GM19238 (cell line): ENCODE measurements at regions not wholly inside any gene's neighbourhood (a gene's known extent, or its start where the extent isn't known, plus 50 kb on each side); places are given as distances from the start of the nearest gene placed in this dataset.

Source experiments
- DNase-seq: peaks from one replicate; pipeline ENCODE4 v3.0.0; 2011; ENCODE audit warnings: low spot score; ENCODE audit not compliant: insufficient read length

- no peak for DNase-seq
Measured at GRCh38 chr3:103341078-103341606, 906.3 kb downstream of the ZPLD1 start.

DNA sequence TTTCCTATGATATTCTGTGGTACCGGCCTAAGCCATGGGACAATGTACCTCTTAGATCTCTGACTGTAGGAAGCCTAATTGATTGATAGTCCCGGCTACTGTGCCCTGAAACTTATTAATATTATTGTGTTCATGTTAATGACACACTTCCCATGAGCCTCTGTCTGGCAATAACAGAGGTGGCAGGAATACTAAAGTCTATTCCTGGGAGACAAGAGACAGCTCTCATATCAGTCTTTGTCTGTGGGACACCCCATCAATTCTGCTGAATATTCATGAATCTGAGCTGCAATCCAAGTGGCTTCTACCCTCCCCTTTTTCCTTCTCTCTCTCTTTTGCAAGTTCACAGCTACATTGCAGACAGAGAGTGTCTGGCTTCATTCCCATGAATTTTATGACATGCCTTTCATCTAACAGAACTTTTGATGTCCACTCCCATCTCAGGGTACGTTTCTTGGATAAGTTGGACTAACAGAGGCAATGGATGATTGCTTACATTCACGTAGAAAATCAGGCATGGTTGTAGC, 907.5 kb downstream of the ZPLD1 start:
- no peak for DNase-seq

GRCh38 chr3:103349760-103350159, 914.9 kb downstream of the ZPLD1 start:
- no peak for DNase-seq

GRCh38 chr3:103365467-103365866, 930.7 kb downstream of the ZPLD1 start:
- no peak for DNase-seq

DNA sequence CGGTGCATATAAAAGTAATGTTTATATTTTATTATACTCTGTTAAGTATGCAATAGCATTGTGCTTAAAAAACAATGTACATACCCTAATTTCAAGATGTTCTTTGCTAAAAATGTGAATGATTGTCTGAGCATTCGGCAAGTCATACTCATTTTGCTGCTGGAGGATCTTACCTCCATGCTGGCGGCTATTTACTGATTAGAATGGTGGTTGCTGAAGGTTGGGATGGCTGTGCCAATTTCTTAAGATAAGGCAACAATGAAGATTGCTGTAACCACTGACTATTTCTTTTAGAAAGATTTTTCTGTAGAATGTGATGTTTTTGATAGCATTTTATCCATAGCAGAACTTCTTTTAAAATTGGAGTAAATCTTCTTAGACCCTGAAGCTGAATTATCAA, 932.7 kb downstream of the ZPLD1 start:
- DNase-seq: no peak

- DNase-seq: no peak
Measured at GRCh38 chr3:103371411-103371810, 936.6 kb downstream of the ZPLD1 start.

DNA sequence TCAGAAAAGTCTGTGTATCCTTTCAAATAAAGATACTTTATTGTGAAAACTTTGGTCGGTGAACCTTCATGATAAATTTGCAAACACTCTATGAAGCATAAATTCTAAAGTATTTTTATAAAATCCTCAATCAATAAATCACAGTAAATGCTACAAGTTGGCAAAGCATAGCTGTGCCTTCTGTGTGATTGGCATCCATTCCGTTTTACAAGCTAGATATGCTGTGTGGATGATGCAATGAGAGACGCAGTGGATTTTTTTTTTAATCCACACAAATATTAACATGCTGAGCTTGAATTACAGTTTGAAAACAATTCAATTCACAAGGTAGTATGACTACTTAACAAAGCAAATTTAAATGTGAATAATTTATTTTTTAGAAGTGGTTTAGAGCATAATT, 937.2 kb downstream of the ZPLD1 start:
- DNase-seq: no peak

DNA sequence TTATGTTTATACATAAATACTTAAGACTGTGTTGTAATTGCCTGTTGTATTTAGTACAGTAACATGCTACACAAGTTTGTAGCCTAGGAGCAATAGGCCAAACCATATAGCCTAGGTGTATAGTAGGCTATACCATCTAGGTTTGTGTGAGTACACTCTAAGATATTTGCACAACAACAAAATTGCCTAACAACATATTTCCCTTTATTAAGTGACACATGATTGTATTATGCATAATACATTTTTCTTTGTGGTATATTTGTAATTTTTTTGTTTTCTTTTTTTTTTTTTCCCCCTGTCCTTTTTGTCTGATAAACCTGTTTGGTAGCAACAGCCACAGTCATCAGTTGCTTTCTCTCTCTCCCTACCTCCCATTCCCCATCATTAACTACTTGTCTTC, 945.6 kb downstream of the ZPLD1 start:
- DNase-seq: no peak

- DNase-seq: no peak
Measured at GRCh38 chr3:103381296-103382079, 946.7 kb downstream of the ZPLD1 start.

GRCh38 chr3:103385961-103386656, 951.3 kb downstream of the ZPLD1 start:
- no peak for DNase-seq

DNA sequence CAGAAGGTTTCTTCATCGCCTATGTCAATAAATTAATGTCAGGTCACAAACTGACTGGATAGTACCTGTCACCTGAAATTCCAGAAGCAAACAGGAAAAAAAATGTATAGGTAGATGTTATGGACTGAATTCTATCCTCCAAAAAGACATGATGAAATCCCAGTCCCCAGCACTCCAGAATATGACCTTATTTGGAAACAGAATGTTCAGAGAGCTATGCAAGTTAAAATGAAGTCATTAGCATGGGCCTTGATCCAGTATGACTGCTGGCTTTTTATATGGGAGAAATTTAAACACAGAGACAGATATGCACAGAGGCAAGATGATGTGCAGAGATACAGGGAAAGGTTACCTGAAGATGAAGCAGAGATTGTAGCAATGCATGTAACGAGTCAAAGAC, 953.4 kb downstream of the ZPLD1 start:
- no peak for DNase-seq

- DNase-seq: no peak
Measured at GRCh38 chr3:103389356-103389755, 954.5 kb downstream of the ZPLD1 start.

GRCh38 chr3:103393395-103394186, 958.8 kb downstream of the ZPLD1 start:
- no peak for DNase-seq

DNA sequence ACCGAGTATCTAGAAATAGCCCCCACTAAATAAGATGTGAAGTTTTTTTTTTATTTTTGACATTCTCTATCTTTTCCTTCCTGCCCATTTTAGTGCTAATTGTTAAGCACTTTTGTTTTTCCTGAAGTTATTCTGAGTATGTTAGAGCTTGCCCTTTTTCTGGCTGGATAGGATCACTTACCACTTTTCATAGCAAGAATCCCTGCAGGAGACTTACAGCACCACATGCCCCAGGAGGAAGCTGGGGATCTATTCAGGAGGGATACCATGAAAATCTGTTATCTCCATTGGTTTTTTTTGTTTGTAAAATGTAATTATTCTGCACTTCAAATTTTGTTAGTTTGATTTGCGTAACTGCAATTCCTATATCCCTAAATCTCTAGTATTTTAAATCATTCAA, 968.4 kb downstream of the ZPLD1 start:
- DNase-seq: no peak

DNA sequence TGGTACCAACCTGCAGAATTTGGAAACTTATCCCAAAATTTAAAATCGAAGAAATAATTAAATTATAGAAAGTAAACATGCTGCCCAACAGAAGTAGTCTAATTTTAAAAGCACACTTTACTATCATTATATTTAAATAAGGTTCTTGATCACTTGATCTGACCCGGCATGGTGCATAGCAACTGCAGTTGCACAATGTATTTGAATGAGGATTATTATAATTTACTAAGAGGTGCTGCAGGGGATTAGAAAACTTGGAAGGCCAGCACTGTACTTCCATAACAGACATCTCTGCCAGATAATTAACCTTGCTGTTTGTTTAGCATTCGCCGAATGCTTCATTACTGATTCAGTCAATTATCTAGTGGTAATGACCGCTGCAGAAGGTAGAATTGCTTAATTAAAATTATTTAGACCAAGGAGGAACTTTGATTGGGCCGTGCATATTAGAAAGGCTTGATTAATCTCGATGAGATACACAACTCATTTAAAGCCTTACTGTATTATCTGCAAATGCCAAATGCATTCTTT, 971.6 kb downstream of the ZPLD1 start:
- DNase-seq: no peak

DNA sequence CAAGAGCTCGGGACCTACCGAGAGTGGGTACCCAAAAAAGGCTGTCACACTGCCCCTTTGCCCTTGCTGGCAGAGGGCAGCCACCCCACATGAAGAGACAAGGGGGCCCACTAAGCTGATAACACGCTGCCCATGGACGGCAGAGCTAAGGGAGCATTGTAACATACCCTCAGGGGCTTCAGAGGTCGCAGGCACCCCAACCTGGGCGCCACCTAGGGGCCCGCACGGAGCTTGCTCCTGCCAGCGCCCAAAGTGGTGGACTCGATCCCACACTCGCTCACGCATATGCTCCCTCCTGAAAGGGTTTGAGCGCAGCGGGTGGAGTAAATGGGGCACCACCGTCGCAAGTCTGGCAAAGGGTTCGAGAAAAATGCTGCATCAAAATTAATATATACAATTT, 975.4 kb downstream of the ZPLD1 start:
- no peak for DNase-seq

DNA sequence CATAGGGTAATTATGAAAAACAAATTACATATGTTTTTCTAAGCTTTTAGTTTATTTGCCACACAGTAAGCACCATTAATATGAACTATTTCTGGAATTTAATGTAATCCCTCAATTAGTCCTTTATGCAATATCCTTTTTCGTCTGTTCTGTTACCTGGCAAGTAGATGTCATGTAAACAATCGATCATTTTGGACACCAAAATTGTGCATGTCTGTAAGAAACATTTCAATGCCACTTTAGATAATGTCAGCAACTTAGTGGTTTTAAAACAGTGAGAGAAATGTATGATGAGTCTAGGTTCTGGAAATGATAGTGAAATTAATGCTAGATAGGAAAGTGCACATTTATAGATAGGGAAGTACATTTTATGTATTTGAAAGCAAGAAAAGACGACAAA, 986.6 kb downstream of the ZPLD1 start:
- no peak for DNase-seq

- DNase-seq: no peak
Measured at GRCh38 chr3:103437883-103438282, 1003.1 kb downstream of the ZPLD1 start.

- DNase-seq: no peak
Measured at GRCh38 chr3:103440539-103441203, 1005.9 kb downstream of the ZPLD1 start.

GRCh38 chr3:103446953-103447629, 1012.3 kb downstream of the ZPLD1 start:
- DNase-seq: no peak
